Ishikawa (cell line): ENCODE measurements at regions not wholly inside any gene's neighbourhood (a gene's known extent, or its start where the extent isn't known, plus 50 kb on each side); places are given as distances from the start of the nearest gene placed in this dataset.

ENCODE experiments used
- CEBPB ChIP-seq: IDR thresholded peaks from 2 replicates; pipeline ENCODE4 v1.6.1; 2012
- CREB1 ChIP-seq: IDR thresholded peaks from 2 replicates; pipeline ENCODE4 v1.6.1; 2012; ENCODE audit warnings: low read depth
- EGR1 ChIP-seq: IDR thresholded peaks from 2 replicates; pipeline ENCODE4 v1.6.1; 2012
- EP300 ChIP-seq: IDR thresholded peaks from 2 replicates; pipeline ENCODE4 v1.6.1; 2012; ENCODE audit warnings: borderline replicate concordance
- FOXM1 ChIP-seq: IDR thresholded peaks from 2 replicates; pipeline ENCODE4 v1.6.1; 2012; ENCODE audit warnings: low read depth, borderline replicate concordance
- NFIC ChIP-seq: IDR thresholded peaks from 2 replicates; pipeline ENCODE4 v1.6.1; 2012
- RAD21 ChIP-seq: IDR thresholded peaks from 2 replicates; pipeline ENCODE4 v1.6.1; 2012; ENCODE audit warnings: low read depth
- TAF1 ChIP-seq: IDR thresholded peaks from 2 replicates; pipeline ENCODE4 v1.6.1; 2012; ENCODE audit warnings: low read depth, mild to moderate bottlenecking
- TCF12 ChIP-seq: IDR thresholded peaks from 2 replicates; pipeline ENCODE4 v1.6.1; 2012; ENCODE audit warnings: low read depth
- TEAD4 ChIP-seq: IDR thresholded peaks from 2 replicates; pipeline ENCODE4 v1.6.1; 2012
- USF1 ChIP-seq: IDR thresholded peaks from 2 replicates; pipeline ENCODE4 v1.6.1; 2012
- YY1 ChIP-seq: IDR thresholded peaks from 2 replicates; pipeline ENCODE4 v1.6.1; 2012; ENCODE audit warnings: low read depth
- ZBTB7A ChIP-seq: IDR thresholded peaks from 2 replicates; pipeline ENCODE4 v1.6.1; 2012; ENCODE audit warnings: low read depth
- TF ChIP-seq, protein P1 (sequence below): IDR thresholded peaks from 2 replicates; pipeline ENCODE4 v1.6.1; 2012
- TF ChIP-seq, protein P2 (sequence below): IDR thresholded peaks from 2 replicates; pipeline ENCODE4 v1.6.1; 2012; ENCODE audit warnings: low read depth, mild to moderate bottlenecking

DNA sequence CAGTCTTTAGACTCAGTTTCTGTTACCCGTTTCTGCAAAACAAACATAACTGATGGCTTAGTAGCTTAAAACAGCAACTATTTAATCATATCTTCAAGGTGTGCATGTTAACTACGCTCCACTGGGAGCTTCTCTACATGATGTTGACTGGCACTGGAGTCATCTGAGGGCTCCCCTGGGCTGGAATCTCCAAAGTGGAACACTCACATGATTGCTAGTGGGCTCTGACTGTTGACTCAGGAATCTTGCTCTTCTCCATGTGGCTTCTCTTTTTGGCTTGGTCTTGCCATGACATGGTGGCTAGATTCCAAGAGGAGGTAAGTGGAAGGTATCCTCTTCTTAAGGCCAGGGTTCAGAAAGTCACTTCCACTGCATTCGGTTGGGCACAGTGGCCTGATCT lies 160.8 kb downstream of the PMAIP1 start:
- TF ChIP-seq TEAD4 (no peak), CEBPB (no peak), NFIC (no peak), YY1 (no peak), FOXM1 (no peak), ZBTB7A (no peak), USF1 (no peak), TAF1 (no peak), EGR1 (no peak)
- TF ChIP-seq, protein P1, sequence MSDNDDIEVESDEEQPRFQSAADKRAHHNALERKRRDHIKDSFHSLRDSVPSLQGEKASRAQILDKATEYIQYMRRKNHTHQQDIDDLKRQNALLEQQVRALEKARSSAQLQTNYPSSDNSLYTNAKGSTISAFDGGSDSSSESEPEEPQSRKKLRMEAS = no peak
- TF ChIP-seq, protein P2, sequence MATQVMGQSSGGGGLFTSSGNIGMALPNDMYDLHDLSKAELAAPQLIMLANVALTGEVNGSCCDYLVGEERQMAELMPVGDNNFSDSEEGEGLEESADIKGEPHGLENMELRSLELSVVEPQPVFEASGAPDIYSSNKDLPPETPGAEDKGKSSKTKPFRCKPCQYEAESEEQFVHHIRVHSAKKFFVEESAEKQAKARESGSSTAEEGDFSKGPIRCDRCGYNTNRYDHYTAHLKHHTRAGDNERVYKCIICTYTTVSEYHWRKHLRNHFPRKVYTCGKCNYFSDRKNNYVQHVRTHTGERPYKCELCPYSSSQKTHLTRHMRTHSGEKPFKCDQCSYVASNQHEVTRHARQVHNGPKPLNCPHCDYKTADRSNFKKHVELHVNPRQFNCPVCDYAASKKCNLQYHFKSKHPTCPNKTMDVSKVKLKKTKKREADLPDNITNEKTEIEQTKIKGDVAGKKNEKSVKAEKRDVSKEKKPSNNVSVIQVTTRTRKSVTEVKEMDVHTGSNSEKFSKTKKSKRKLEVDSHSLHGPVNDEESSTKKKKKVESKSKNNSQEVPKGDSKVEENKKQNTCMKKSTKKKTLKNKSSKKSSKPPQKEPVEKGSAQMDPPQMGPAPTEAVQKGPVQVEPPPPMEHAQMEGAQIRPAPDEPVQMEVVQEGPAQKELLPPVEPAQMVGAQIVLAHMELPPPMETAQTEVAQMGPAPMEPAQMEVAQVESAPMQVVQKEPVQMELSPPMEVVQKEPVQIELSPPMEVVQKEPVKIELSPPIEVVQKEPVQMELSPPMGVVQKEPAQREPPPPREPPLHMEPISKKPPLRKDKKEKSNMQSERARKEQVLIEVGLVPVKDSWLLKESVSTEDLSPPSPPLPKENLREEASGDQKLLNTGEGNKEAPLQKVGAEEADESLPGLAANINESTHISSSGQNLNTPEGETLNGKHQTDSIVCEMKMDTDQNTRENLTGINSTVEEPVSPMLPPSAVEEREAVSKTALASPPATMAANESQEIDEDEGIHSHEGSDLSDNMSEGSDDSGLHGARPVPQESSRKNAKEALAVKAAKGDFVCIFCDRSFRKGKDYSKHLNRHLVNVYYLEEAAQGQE = no peak

GRCh38 chr18:60060026-60060425 lies 160.2 kb downstream of the PMAIP1 start:
- no peak for TF ChIP-seq EP300
- no peak for TF ChIP-seq TEAD4
- TF ChIP-seq, protein P1 = no peak
- TF ChIP-seq USF1 = no peak
- no peak for TF ChIP-seq CEBPB
- TF ChIP-seq TCF12 = no peak
- TF ChIP-seq CREB1 = no peak
- no peak for TF ChIP-seq TAF1
- no peak for TF ChIP-seq YY1
- TF ChIP-seq, protein P2 = no peak
- TF ChIP-seq FOXM1 = no peak
- TF ChIP-seq NFIC = no peak

GRCh38 chr18:60059216-60059615 lies 159.4 kb downstream of the PMAIP1 start:
- TF ChIP-seq RAD21 (no peak), ZBTB7A (no peak), NFIC (no peak), EGR1 (no peak), YY1 (no peak), TAF1 (no peak), TCF12 (no peak), CREB1 (no peak), TEAD4 (no peak), CEBPB (no peak), FOXM1 (no peak)
- TF ChIP-seq, protein P1 = no peak

DNA sequence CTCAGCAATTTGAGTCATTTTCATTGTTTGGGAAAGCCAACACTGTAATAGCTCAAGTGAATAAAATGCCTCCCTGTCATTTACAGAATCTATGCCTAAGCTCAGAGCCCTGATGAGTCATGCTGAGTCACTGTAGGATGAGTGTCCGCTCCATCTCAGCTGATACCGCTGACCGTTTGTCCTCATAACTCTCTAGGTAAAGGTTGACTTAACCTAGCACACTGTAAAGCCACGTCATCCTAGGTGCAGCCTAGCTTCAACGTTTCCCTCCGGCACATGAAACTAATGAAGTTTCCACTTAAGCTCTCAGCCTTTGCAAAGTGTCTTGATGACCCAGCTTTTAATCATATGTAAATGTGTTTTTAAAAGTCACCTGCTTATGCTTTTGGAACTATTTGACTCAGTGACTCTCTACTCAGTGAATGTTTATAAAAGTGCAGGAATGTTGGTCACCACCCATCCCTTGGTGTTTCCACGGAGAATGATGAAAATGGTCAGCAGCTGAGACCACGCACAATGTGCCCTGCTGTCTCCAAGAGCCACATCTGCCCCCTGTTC lies 154.0 kb downstream of the PMAIP1 start:
- TF ChIP-seq, protein P1 = peak; percentile 35; the same call in 1 of the 2 replicates
- peak; percentile 37; the same call in 1 of the 2 replicates for TF ChIP-seq TCF12
- no peak for TF ChIP-seq RAD21
- no peak for TF ChIP-seq FOXM1
- TF ChIP-seq USF1 = no peak
- no peak for TF ChIP-seq TAF1
- peak; percentile 62 for TF ChIP-seq TEAD4
- 0 out of 2 replicates have a peak, but pooled peaks have one; percentile 2 for TF ChIP-seq CEBPB
- TF ChIP-seq, protein P2 = no peak
- TF ChIP-seq EP300 = peak; percentile 62; the same call in 1 of the 2 replicates
- TF ChIP-seq EGR1 = no peak
- TF ChIP-seq NFIC = no peak
- TF ChIP-seq CREB1 = peak; percentile 30; the same call in 1 of the 2 replicates
- TF ChIP-seq ZBTB7A = no peak
- TF ChIP-seq YY1 = no peak
